HG03571 (cell line): ENCODE measurements at regions not wholly inside any gene's neighbourhood (a gene's known extent, or its start where the extent isn't known, plus 50 kb on each side); places are given as distances from the start of the nearest gene placed in this dataset.
"Not testable (repeated sequence)": the region's sequence is repeated elsewhere in the genome, so short reads cannot be mapped to it uniquely, and the experiment has no call there.

ENCODE experiments used
- ATAC-seq: cut with Tn5 transposase; IDR thresholded peaks from one replicate; pipeline ENCODE4 v1.9.1; 2021; ENCODE audit not compliant: unreplicated experiment

- ATAC-seq: no peak
Observed at GRCh38 chr22:34579519-34579918, 486.4 kb upstream of the ISX start.

DNA sequence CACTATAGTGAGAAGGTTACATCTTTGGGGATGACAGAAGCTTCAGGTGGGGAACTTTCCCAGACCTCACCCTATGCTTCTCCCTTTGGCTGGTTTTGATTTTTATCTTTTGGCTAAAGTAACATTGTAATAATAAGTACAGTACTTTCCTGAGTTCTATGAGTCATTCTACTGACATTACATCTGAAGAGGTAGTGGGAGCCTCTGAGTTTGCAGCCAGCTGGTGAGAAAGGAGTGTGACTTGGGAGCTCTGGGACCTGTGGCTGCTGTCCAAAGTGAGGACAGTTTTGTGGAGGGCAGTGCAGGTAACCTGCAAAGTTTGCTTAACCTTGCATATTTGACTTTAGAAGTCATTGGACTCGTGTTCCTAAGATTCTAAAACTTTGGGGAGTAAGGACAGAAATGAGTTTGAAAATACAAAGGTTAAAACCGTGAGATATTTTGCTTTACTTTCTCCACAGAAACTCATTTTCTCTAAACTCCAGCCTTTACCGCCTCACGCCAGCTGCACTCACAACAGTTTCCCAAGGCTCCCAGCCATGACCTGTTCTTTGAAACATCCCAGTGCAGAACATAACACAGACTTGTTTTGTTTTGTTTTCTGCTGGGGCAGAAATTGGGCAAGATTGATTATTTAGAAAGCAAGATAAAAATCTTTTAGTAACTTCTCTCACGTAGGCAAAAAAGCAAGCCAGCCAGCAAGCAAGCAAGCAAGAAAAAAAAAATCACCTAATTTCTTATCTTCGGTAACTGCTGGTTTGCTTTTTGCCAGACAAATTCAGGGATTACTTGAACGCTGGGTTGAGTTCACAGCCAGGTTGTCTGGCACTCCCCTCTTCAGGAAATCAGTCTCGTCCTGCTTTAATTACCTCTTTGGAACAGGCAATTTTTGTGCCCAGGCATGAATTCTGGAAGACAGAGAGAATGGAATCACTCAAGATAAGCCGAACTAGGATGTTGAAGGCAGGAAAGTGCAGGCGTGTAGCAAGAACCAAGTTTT is 478.3 kb upstream of the ISX start:
- ATAC-seq: no peak

- no peak for ATAC-seq
Observed at GRCh38 chr22:34588871-34589545, 476.9 kb upstream of the ISX start.

GRCh38 chr22:34592123-34592740 is 473.7 kb upstream of the ISX start:
- no peak for ATAC-seq

DNA sequence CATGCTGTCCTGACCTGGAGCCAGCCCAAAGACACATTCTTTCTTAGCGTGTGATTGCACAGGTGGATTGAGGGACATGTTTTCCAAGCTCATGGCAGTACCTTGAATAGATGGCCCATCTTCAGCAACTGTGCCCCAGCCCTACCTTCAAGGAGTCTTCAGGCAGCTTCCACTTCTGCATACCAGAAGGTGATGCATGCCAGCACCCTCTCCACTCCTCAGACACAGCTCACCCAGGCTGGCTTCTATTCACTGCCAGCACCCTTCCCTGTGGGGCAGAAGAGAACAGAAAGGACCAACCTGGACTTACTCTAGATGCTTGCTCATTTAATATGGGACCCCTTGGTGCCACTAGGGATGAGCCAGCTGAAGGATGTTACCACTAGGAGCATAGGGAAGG is 466.4 kb upstream of the ISX start:
- no peak for ATAC-seq

DNA sequence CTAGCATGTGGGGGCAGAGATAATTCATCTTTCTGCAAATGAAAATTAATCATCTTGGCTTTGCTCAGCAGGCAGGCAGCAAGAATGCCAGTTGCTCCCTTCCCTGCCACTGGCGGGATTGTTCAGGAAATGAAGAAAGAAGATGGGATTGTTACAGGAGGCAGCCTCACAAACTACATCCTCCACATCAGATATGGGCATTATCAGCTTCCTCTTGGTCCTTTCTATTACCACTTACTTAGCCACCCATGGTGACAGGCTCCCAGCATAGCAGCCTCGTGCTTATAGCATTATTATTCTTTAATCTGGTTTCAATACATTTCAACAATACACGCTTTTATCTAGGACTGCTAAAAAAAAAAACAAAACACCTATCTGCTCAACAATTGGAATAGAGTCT is 461.6 kb upstream of the ISX start:
- ATAC-seq: no peak

- no peak for ATAC-seq
Observed at GRCh38 chr22:34608106-34608505, 457.9 kb upstream of the ISX start.

- no peak for ATAC-seq
Observed at GRCh38 chr22:34608540-34609115, 457.3 kb upstream of the ISX start.

DNA sequence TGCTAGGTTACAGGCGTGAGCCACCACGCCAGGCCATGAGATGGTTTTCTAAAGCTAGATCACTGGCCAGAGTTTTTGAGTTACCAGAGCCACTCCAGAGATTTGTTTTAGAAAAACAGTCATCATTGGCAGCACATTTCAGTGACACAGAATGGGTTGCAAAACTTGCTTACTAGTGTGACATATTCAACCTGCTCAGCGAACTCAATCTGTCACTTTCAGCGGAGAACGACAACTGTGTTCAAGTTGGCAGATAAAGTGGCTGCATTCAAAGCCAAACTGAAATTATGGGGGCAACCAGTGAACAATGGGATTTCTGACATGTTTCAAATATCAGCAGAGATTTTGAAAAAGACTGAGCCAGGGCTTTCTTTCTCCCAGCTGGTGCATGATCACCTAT is 456.3 kb upstream of the ISX start:
- no peak for ATAC-seq

DNA sequence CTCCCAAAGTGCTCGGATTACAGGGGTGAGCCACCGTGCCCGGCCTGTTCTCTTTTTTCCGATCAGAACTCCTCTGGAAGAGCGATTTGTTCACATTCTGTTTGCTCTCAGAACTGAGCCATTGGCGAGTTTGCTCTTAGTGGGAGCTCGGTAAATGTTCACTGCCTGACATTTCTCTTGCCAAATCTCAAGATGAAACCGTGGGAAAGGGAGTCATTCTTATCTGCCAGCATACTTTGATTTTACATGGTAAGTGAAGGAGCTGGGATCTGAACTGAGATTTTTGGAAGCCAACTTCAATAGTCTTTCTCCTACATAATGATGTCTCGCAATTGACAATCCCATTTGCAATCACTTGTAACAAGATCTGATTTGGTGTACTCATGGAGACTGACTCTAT is 445.8 kb upstream of the ISX start:
- ATAC-seq: no peak

- ATAC-seq: no peak
Observed at GRCh38 chr22:34620832-34621231, 445.1 kb upstream of the ISX start.

- ATAC-seq: no peak
Observed at GRCh38 chr22:34622602-34623001, 443.4 kb upstream of the ISX start.

DNA sequence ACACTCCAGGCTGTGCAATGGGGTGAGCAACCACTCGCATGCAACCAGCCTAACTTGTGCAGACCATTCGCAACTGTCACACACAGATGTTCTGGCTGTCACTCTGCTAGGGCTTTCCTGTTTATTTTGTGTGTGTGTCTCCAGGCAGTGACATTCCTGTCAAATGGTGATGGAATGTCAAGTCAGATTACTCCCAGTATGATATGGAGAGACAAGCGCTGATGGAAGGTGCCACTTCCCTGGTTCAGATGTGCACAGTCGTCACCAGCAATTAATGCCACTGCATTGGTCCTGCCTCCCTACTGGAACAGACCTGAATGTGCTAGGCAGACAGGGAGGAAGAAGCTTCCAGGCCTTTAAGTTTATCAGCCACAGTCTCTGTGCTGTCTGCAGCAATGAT is 442.4 kb upstream of the ISX start:
- ATAC-seq: no peak

GRCh38 chr22:34625892-34626291 is 440.1 kb upstream of the ISX start:
- ATAC-seq: not testable (repeated sequence)

DNA sequence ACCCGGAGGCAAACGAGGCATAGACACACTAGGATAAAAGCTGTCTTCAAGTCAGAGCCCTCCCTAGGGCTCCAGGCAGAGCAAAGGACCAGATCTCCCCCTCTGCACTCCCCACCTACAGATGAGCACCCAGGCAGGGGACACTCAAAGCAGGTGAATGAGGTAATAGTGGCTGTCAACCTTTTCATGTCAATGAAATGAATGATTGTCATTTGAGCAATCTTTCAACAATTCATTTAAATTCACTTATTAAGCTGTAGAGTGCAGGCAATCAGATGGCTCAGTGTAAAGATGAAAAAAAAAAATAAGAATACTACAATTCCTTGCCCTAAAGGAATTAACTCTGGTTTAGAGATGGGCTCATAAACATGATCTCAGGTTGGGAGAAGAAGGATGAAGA is 427.8 kb upstream of the ISX start:
- ATAC-seq: no peak

- no peak for ATAC-seq
Observed at GRCh38 chr22:34639911-34640310, 426.0 kb upstream of the ISX start.

GRCh38 chr22:34645375-34645774 is 420.6 kb upstream of the ISX start:
- ATAC-seq: no peak

DNA sequence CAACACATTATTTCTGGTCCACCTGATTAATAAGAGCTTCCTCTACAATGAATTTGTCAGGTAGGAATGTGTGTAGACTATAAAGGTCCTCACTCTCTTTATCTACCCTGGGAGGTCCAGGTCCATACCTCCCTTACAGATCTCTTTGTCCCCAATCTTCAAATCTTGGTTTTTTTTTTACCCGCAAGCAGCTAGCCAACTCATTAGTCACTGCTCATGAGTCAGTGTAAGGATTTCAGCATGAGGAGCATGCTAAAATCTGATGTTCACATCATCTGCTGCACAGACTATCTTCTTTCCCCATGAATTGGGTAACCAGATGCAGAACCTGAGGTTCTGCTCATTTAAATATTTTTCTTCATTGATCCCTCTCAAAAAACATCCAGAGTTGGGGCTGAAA is 397.0 kb upstream of the ISX start:
- no peak for ATAC-seq

DNA sequence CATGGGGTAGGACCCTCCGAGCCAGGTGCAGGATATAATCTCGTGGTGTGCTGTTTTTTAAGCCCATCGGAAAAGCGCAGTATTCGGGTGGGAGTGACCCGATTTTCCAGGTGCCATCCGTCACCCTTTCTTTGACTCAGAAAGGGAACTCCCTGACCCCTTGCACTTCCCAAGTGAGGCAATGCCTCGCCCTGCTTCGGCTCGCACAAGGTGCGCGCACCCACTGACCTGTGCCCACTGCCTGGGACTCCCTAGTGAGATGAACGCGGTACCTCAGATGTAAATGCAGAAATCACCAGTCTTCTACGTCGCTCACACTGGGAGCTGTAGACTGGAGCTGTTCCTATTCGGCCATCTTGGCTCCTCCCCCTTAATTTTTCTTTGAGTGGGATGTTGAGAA is 382.9 kb upstream of the ISX start:
- ATAC-seq: not testable (repeated sequence)

DNA sequence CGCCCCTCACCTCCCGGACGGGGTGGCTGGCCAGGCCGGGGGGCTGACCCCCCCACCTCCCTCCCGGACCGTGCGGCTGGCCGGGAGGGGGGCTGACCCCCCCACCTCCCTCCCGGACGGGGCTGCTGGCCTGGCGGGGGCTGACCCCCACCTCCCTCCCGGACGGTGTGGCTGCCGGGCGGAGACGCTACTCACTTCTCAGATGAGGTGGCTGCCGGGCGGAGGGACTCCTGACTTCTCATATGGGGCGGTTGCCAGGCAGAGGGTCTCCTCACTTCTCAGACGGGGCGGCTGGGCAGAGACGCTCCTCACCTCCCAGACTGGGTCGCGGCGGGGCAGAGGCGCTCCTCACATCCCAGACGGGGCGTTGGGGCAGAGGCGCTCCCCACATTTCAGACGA is 381.7 kb upstream of the ISX start:
- not testable (repeated sequence) for ATAC-seq

GRCh38 chr22:34687116-34687515 is 378.8 kb upstream of the ISX start:
- no peak for ATAC-seq
